SK-N-SH (cell line): ENCODE measurements at regions not wholly inside any gene's neighbourhood (a gene's known extent, or its start where the extent isn't known, plus 50 kb on each side); places are given as distances from the start of the nearest gene placed in this dataset.

Source experiments
- CTCF ChIA-PET: fragments of 300-600, 350-600 bp; formaldehyde crosslinking; extraction: SDS; loops from one replicate; lab custom pipeline; 2021; lab: Yijun Ruan, JAX
- POLR2A ChIA-PET: fragments of 350-600 bp; sonication (Branson Sonifier 250); formaldehyde crosslinking; extraction: SDS; loops from one replicate; lab custom pipeline; 2020; ENCODE audit warnings: antibody characterized with exemption, inconsistent platforms; lab: Yijun Ruan, JAX
- DNase-seq: peaks from one replicate; pipeline ENCODE4 v3.0.0; 2012
- H2AFZ ChIP-seq: fragments of 200-600 bp; sonication (generic); 2 replicates; pipeline ENCODE4 v1.8.1; 2016; ENCODE audit warnings: antibody characterized with exemption, mild to moderate bottlenecking, low read depth
- H3F3A ChIP-seq: fragments of 200-600 bp; sonication (generic); replicated peaks from 2 replicates; pipeline ENCODE3; 2016; ENCODE audit warnings: antibody characterized with exemption, mild to moderate bottlenecking; ENCODE audit not compliant: insufficient read depth
- H3K27ac ChIP-seq, 2 experiments: fragments of 200-500 bp in 1 of 2; fragments of 200-600 bp in 1 of 2; sonication (Bioruptor generic) in 1 of 2; sonication (generic), shearing (Covaris generic) in 1 of 2; 2 replicates each; pipeline versions ENCODE4 v1.5.1 to v1.6.1; 2014 to 2016; ENCODE audit warnings: low read depth in 2 of 2, inconsistent platforms in 1 of 2, low read length in 1 of 2, mild to moderate bottlenecking in 1 of 2, mixed read lengths in 1 of 2
- H3K27me3 ChIP-seq: fragments of 200-600 bp; sonication (generic), shearing (Covaris generic); 2 replicates; pipeline ENCODE4 v1.6.1; 2016; ENCODE audit warnings: mixed run types; ENCODE audit not compliant: insufficient read depth
- H3K36me3 ChIP-seq, 2 experiments: fragments of 200-500 bp in 1 of 2; fragments of 200-600 bp in 1 of 2; sonication (Bioruptor generic) in 1 of 2; sonication (generic) in 1 of 2; replicated peaks in 1 of 2; 2 replicates each; pipeline versions ENCODE3 to v1.5.1; 2014 to 2016; ENCODE audit warnings: low read length in 1 of 2, mild to moderate bottlenecking in 1 of 2; ENCODE audit not compliant: insufficient read depth in 2 of 2, control insufficient read depth in 1 of 2
- H3K4me1 ChIP-seq, 2 experiments: fragments of 200-500 bp in 1 of 2; fragments of 200-600 bp in 1 of 2; sonication (Bioruptor generic) in 1 of 2; sonication (generic), shearing (Covaris generic) in 1 of 2; 2 replicates each; pipeline versions ENCODE4 v1.5.1 to v1.6.1; 2014 to 2016; ENCODE audit warnings: low read depth in 1 of 2, low read length in 1 of 2, mixed run types in 1 of 2; ENCODE audit not compliant: insufficient read depth in 2 of 2, control insufficient read depth in 1 of 2
- H3K4me2 ChIP-seq: fragments of 200-600 bp; sonication (generic), shearing (Covaris generic); 2 replicates; pipeline ENCODE4 v1.6.1; 2017; ENCODE audit warnings: mixed run types
- H3K4me3 ChIP-seq, 2 experiments: fragments of 200-500 bp in 1 of 2; fragments of 200-600 bp in 1 of 2; sonication (Bioruptor generic) in 1 of 2; sonication (generic), shearing (Covaris generic) in 1 of 2; 2 replicates each; pipeline versions ENCODE4 v1.5.1 to v1.8.1; 2014 to 2016; ENCODE audit warnings: low read depth in 2 of 2, inconsistent platforms in 1 of 2, low read length in 1 of 2, mild to moderate bottlenecking in 1 of 2, mixed read lengths in 1 of 2, moderate library complexity in 1 of 2
- H3K79me2 ChIP-seq: fragments of 200-600 bp; sonication (generic); 2 replicates; pipeline ENCODE4 v1.8.1; 2017; ENCODE audit warnings: mild to moderate bottlenecking; ENCODE audit not compliant: insufficient read depth
- H3K9ac ChIP-seq: fragments of 200-600 bp; sonication (generic); 2 replicates; pipeline ENCODE4 v1.6.1; 2017; ENCODE audit warnings: mixed run types
- H3K9me2 ChIP-seq: fragments of 200-600 bp; sonication (generic); 2 replicates; pipeline ENCODE4 v1.6.1; 2017; ENCODE audit warnings: mixed run types
- H3K9me3 ChIP-seq: fragments of 200-600 bp; sonication (generic); 2 replicates; pipeline ENCODE4 v1.6.1; 2017; ENCODE audit warnings: mixed run types, mild to moderate bottlenecking, moderate library complexity
- H4K20me1 ChIP-seq: fragments of 200-600 bp; sonication (generic); 2 replicates; pipeline ENCODE4 v1.6.1; 2017; ENCODE audit warnings: mild to moderate bottlenecking, mixed run types; ENCODE audit not compliant: insufficient read depth
- CTCF ChIP-seq: fragments of 200-600 bp; sonication (generic); IDR thresholded peaks from 2 replicates; pipeline ENCODE4 v1.6.1; 2017; ENCODE audit warnings: antibody characterized with exemption, mild to moderate bottlenecking, moderate library complexity
- ELF1 ChIP-seq: IDR thresholded peaks from 2 replicates; pipeline ENCODE4 v1.4.0; 2012
- EZH2phosphoT487 ChIP-seq: fragments of 200-600 bp; sonication (generic); IDR thresholded peaks from 2 replicates; pipeline ENCODE4 v1.6.1; 2017; ENCODE audit warnings: low read depth, mixed run types, mild to moderate bottlenecking, antibody characterized with exemption, moderate library complexity, borderline replicate concordance
- FOXJ3 ChIP-seq: sonication (generic); formaldehyde crosslinking; IDR thresholded peaks from 2 replicates; pipeline ENCODE4 v1.5.1; 2020; ENCODE audit warnings: mild to moderate bottlenecking, missing genetic modification reagents
- GABPA ChIP-seq: IDR thresholded peaks from 2 replicates; pipeline ENCODE4 v1.4.0; 2012; ENCODE audit warnings: low read depth, mild to moderate bottlenecking
- IRF3 ChIP-seq: fragments of 150-350 bp; IDR thresholded peaks from 2 replicates; pipeline ENCODE4 v1.6.1; 2016; ENCODE audit warnings: mild to moderate bottlenecking, low read depth, low read length
- JUND ChIP-seq: IDR thresholded peaks from 2 replicates; pipeline ENCODE4 v1.4.0; 2012
- MXI1 ChIP-seq: IDR thresholded peaks from 2 replicates; pipeline ENCODE4 v1.6.1; 2012; ENCODE audit warnings: mild to moderate bottlenecking, low read depth, low read length, improper control_type of control experiment
- NFIC ChIP-seq: IDR thresholded peaks from 2 replicates; pipeline ENCODE4 v1.4.0; 2012; ENCODE audit warnings: borderline replicate concordance
- PBX3 ChIP-seq: IDR thresholded peaks from 2 replicates; pipeline ENCODE4; 2012
- POLR2AphosphoS5 ChIP-seq: IDR thresholded peaks from 2 replicates; pipeline ENCODE4 v1.6.1; 2012; ENCODE audit warnings: low read depth, low read length
- RCOR1 ChIP-seq: fragments of 150-350 bp; IDR thresholded peaks from 2 replicates; pipeline ENCODE4 v1.6.1; 2017; ENCODE audit warnings: antibody characterized with exemption, low read length
- RXRA ChIP-seq: IDR thresholded peaks from 2 replicates; pipeline ENCODE4 v1.4.0; 2012; ENCODE audit warnings: low read depth, mild to moderate bottlenecking, borderline replicate concordance
- TEAD4 ChIP-seq: IDR thresholded peaks from 2 replicates; pipeline ENCODE4 v1.4.0; 2012; ENCODE audit warnings: mild to moderate bottlenecking, borderline replicate concordance; ENCODE audit not compliant: insufficient read depth
- USF1 ChIP-seq: IDR thresholded peaks from 2 replicates; pipeline ENCODE4 v1.4.0; 2012; ENCODE audit warnings: low read depth, borderline replicate concordance
- YY1 ChIP-seq: IDR thresholded peaks from 2 replicates; pipeline ENCODE4 v1.4.0; 2012; ENCODE audit warnings: low read depth, mild to moderate bottlenecking
- ZBTB33 ChIP-seq: IDR thresholded peaks from 2 replicates; pipeline ENCODE4 v1.4.0; 2012; ENCODE audit warnings: low read depth, borderline replicate concordance
- WGBS: methylation state at CpG from one replicate; pipeline ENCODE4 v1.1.6; 2017; ENCODE audit warnings: low lambda C conversion rate; 5-methylcytosine and 5-hydroxymethylcytosine counted together

- no peaks in the 10 kb centered on the region for H3K9me3 ChIP-seq
- no peak overlapping the region for H3K27ac ChIP-seq
- H3K36me3 ChIP-seq: no peaks in the 10 kb centered on the region
- no peaks in the 10 kb centered on the region for H3K79me2 ChIP-seq
- H3F3A ChIP-seq: no peaks in the 10 kb centered on the region
- DNase-seq: no peak
- H3K27me3 ChIP-seq: no peaks in the 10 kb centered on the region
- CTCF ChIA-PET: no interaction called here
- WGBS: 32% methylated on average over 3 of the region's 3 CpGs
- no peak overlapping the region for H3K4me2 ChIP-seq
- no peak overlapping the region for H3K4me3 ChIP-seq
- H2AFZ ChIP-seq: no peak overlapping the region
- H4K20me1 ChIP-seq: no peaks in the 10 kb centered on the region
- H3K9ac ChIP-seq: no peak overlapping the region
- POLR2A ChIA-PET: no interaction called here
- no peak for TF ChIP-seq FOXJ3 (CRISPR knock-in tag)
- TF ChIP-seq ZBTB33: no peak
- TF ChIP-seq CTCF: no peak
- no peak for TF ChIP-seq RXRA
- no peak for TF ChIP-seq IRF3
- TF ChIP-seq EZH2phosphoT487: no peak
- TF ChIP-seq ELF1: no peak
- no peak for TF ChIP-seq TEAD4
- no peak for TF ChIP-seq MXI1
- no peak for TF ChIP-seq NFIC
- no peak for TF ChIP-seq USF1
- no peak for TF ChIP-seq YY1
- no peak for TF ChIP-seq POLR2AphosphoS5
- TF ChIP-seq JUND: no peak
- TF ChIP-seq GABPA: no peak
- no peak for TF ChIP-seq PBX3
- no peak for TF ChIP-seq RCOR1
- no peaks in the 10 kb centered on the region for H3K4me1 ChIP-seq
- no peaks in the 10 kb centered on the region for H3K9me2 ChIP-seq
Measured at GRCh38 chr12:125544960-125545359, 479.7 kb downstream of the AACS start.
